ENCODE measurements at regions not wholly inside any gene's neighbourhood (a gene's known extent, or its start where the extent isn't known, plus 50 kb on each side); places are given as distances from the start of the nearest gene placed in this dataset.
"Not testable (repeated sequence)": the region's sequence is repeated elsewhere in the genome, so short reads cannot be mapped to it uniquely, and the experiment has no call there.

- no peak for DNase-seq (ENCODE audit: low read depth, low spot score)
These were observed 226.5 kb downstream of the GATA3 start for GRCh38 chr10:8280946-8281345.

GRCh38 chr10:8282340-8282739 lies 227.9 kb downstream of the GATA3 start:
- no peak for DNase-seq (ENCODE audit: low read depth, low spot score)

GRCh38 chr10:8283166-8283905 lies 228.8 kb downstream of the GATA3 start:
- no peak for DNase-seq (ENCODE audit: low read depth, low spot score)

GRCh38 chr10:8283986-8284385 lies 229.5 kb downstream of the GATA3 start:
- no peak for DNase-seq (ENCODE audit: low read depth, low spot score)

GRCh38 chr10:8285970-8286369 lies 231.5 kb downstream of the GATA3 start:
- DNase-seq (ENCODE audit: low read depth, low spot score), result not testable (repeated sequence)

- no peak for DNase-seq (ENCODE audit: low read depth, low spot score)
These were observed 234.1 kb downstream of the GATA3 start for GRCh38 chr10:8288600-8288999.

GRCh38 chr10:8289186-8289924 lies 234.9 kb downstream of the GATA3 start:
- no peak for DNase-seq (ENCODE audit: low read depth, low spot score)

- DNase-seq (ENCODE audit: low read depth, low spot score), result no peak
These were observed 240.3 kb downstream of the GATA3 start for GRCh38 chr10:8294779-8295178.

GRCh38 chr10:8295311-8295710 lies 240.8 kb downstream of the GATA3 start:
- no peak for DNase-seq (ENCODE audit: low read depth, low spot score)

- DNase-seq (ENCODE audit: low read depth, low spot score), result no peak
These were observed 241.7 kb downstream of the GATA3 start for GRCh38 chr10:8296090-8296733.

GRCh38 chr10:8296734-8297101 lies 242.2 kb downstream of the GATA3 start:
- DNase-seq (ENCODE audit: low read depth, low spot score), result no peak

- no peak for DNase-seq (ENCODE audit: low read depth, low spot score)
These were observed 242.6 kb downstream of the GATA3 start for GRCh38 chr10:8297107-8297506.

GRCh38 chr10:8297959-8298358 lies 243.5 kb downstream of the GATA3 start:
- no peak for DNase-seq (ENCODE audit: low read depth, low spot score)

GRCh38 chr10:8298896-8299570 lies 244.5 kb downstream of the GATA3 start:
- DNase-seq (ENCODE audit: low read depth, low spot score), result no peak

GRCh38 chr10:8300925-8301324 lies 246.4 kb downstream of the GATA3 start:
- no peak for DNase-seq (ENCODE audit: low read depth, low spot score)

GRCh38 chr10:8301333-8301732 lies 246.8 kb downstream of the GATA3 start:
- DNase-seq (ENCODE audit: low read depth, low spot score), result no peak

GRCh38 chr10:8301831-8302230 lies 247.3 kb downstream of the GATA3 start:
- no peak for DNase-seq (ENCODE audit: low read depth, low spot score)

- DNase-seq (ENCODE audit: low read depth, low spot score), result no peak
These were observed 248.1 kb downstream of the GATA3 start for GRCh38 chr10:8302565-8302964.

- DNase-seq (ENCODE audit: low read depth, low spot score), result no peak
These were observed 250.4 kb downstream of the GATA3 start for GRCh38 chr10:8304861-8305260.

- DNase-seq (ENCODE audit: low read depth, low spot score), result no peak
These were observed 251.6 kb downstream of the GATA3 start for GRCh38 chr10:8305876-8306652.

- no peak for DNase-seq (ENCODE audit: low read depth, low spot score)
These were observed 252.3 kb downstream of the GATA3 start for GRCh38 chr10:8306685-8307364.

Measured in iPS DF 19.7 (cell line).